H1 (cell line): ENCODE measurements at regions not wholly inside any gene's neighbourhood (a gene's known extent, or its start where the extent isn't known, plus 50 kb on each side); places are given as distances from the start of the nearest gene placed in this dataset.
"Not testable (repeated sequence)": the region's sequence is repeated elsewhere in the genome, so short reads cannot be mapped to it uniquely, and the experiment has no call there.

Experiments used
- POLR2A ChIP-seq, 2 experiments: IDR thresholded peaks; 1 replicate in 1 of 2; 2 replicates in 1 of 2; pipeline ENCODE4 v1.6.1; 2011; ENCODE audit warnings: low read depth in 2 of 2, low read length in 2 of 2, mild to moderate bottlenecking in 2 of 2; ENCODE audit errors: control extremely low read depth in 1 of 2
- POLR2AphosphoS5 ChIP-seq: IDR thresholded peaks from 2 replicates; pipeline ENCODE4 v1.6.1; 2011; ENCODE audit warnings: low read depth, low read length
- SUZ12 ChIP-seq: fragments of 200-600 bp; sonication (generic); IDR thresholded peaks from 2 replicates; pipeline ENCODE4 v1.6.1; 2012; ENCODE audit warnings: mild to moderate bottlenecking, inconsistent platforms, low read length, moderate library complexity, mixed read lengths
- YY1 ChIP-seq: IDR thresholded peaks from 2 replicates; pipeline ENCODE4 v1.6.1; 2011; ENCODE audit warnings: low read depth, mild to moderate bottlenecking, low read length

DNA sequence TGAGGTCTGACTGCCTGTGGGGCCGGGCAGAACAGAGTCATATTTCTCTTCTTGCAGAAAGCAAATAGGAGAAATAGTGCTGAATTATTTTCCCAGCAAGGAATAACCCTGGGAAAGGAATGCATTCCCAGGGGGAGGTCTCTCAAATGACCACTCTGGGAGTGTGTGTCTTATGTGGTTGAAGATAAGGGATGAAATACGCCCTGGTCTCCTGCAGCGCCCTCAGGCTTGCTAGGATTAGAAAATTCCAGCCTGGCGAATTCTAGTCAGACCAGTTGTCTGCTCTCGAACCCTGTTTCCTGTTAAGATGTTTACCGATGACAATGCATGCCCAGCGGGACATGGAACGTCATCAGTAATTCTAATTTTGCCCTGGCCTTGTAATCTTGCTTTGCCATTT lies 185.3 kb downstream of the ACTRT1 start:
- TF ChIP-seq SUZ12; POLR2A (IDR thresholded peaks at IDR 0.05; ENCODE audit: control extremely low read depth in 1 of 2, low read depth in 2 of 2, low read length in 2 of 2); POLR2AphosphoS5; YY1: not testable (repeated sequence)
